GM18505 (cell line): ENCODE measurements at regions not wholly inside any gene's neighbourhood (a gene's known extent, or its start where the extent isn't known, plus 50 kb on each side); places are given as distances from the start of the nearest gene placed in this dataset.
A peak's percentile ranks its signal among the peaks of the same experiment; 100 is the strongest.

Experiments used
- ATAC-seq: cut with Tn5 transposase; IDR thresholded peaks from one replicate; pipeline ENCODE4 v1.9.1; 2021; ENCODE audit not compliant: unreplicated experiment
- POLR2A ChIP-seq: IDR thresholded peaks from 4 replicates; pipeline ENCODE4 v1.6.1; 2011; ENCODE audit warnings: borderline replicate concordance; ENCODE audit not compliant: insufficient read depth, insufficient read length; ENCODE audit errors: extremely low read depth

- ATAC-seq, result no peak
- TF ChIP-seq POLR2A, result no peak
These were observed 69.1 kb upstream of the COMTD1 start for GRCh38 chr10:75304741-75305390.

GRCh38 chr10:75304313-75304712 lies 68.6 kb upstream of the COMTD1 start:
- ATAC-seq, result no peak
- TF ChIP-seq POLR2A, result no peak

GRCh38 chr10:75303045-75303777 lies 67.5 kb upstream of the COMTD1 start:
- no peak for TF ChIP-seq POLR2A
- ATAC-seq, result no peak

GRCh38 chr10:75302029-75302428 lies 66.3 kb upstream of the COMTD1 start:
- ATAC-seq, result no peak
- TF ChIP-seq POLR2A, result no peak

- ATAC-seq, result no peak
- no peak for TF ChIP-seq POLR2A
These were observed 61.4 kb upstream of the COMTD1 start for GRCh38 chr10:75297021-75297599.

- no peak for TF ChIP-seq POLR2A
- no peak for ATAC-seq
These were observed 60.2 kb upstream of the COMTD1 start for GRCh38 chr10:75295868-75296441.

- ATAC-seq, result peak; percentile 88
These were observed 59.3 kb upstream of the COMTD1 start for GRCh38 chr10:75294866-75295701.

GRCh38 chr10:75294518-75294865 lies 58.7 kb upstream of the COMTD1 start:
- no peak for ATAC-seq
- TF ChIP-seq POLR2A, result no peak

More at GRCh38 chr10:75294866-75295701, 59.3 kb upstream of the COMTD1 start:
- no peak for TF ChIP-seq POLR2A

- ATAC-seq, result no peak
- TF ChIP-seq POLR2A, result no peak
These were observed 58.3 kb upstream of the COMTD1 start for GRCh38 chr10:75294031-75294437.

- no peak for ATAC-seq
These were observed 57.7 kb upstream of the COMTD1 start for GRCh38 chr10:75293446-75293820.

GRCh38 chr10:75292794-75293445 lies 57.2 kb upstream of the COMTD1 start:
- no peak for ATAC-seq
- no peak for TF ChIP-seq POLR2A

More at GRCh38 chr10:75293446-75293820, 57.7 kb upstream of the COMTD1 start:
- TF ChIP-seq POLR2A, result no peak

GRCh38 chr10:75291805-75292204 lies 56.0 kb upstream of the COMTD1 start:
- TF ChIP-seq POLR2A, result no peak
- no peak for ATAC-seq
